Effector memory CD4-positive, alpha-beta T cell (primary cell): ENCODE measurements at regions not wholly inside any gene's neighbourhood (a gene's known extent, or its start where the extent isn't known, plus 50 kb on each side); places are given as distances from the start of the nearest gene placed in this dataset.

Experiments used
- DNase-seq, 3 donors: peaks; one replicate each; pipeline ENCODE4 v3.0.0-alpha.2; 2020
- H3K27ac ChIP-seq: 2 replicates; pipeline ENCODE4 v1.7.0; 2013; ENCODE audit warnings: mild to moderate bottlenecking, low read length, moderate library complexity; ENCODE audit not compliant: insufficient read depth, poor library complexity, severe bottlenecking
- H3K27me3 ChIP-seq: replicated peaks from 2 replicates; pipeline ENCODE4 v1.7.0; 2013; ENCODE audit warnings: mild to moderate bottlenecking, low read length; ENCODE audit not compliant: insufficient read depth, control insufficient read depth, poor library complexity, severe bottlenecking
- H3K36me3 ChIP-seq: 2 replicates; pipeline ENCODE4 v1.7.0; 2013; ENCODE audit warnings: mild to moderate bottlenecking, low read length, moderate library complexity; ENCODE audit not compliant: control insufficient read depth, insufficient read depth
- H3K4me1 ChIP-seq: 2 replicates; pipeline ENCODE4 v1.7.0; 2013; ENCODE audit warnings: low read length, mild to moderate bottlenecking; ENCODE audit not compliant: control insufficient read depth, insufficient read depth, poor library complexity, severe bottlenecking
- H3K4me3 ChIP-seq: 2 replicates; pipeline ENCODE4 v1.7.0; 2013; ENCODE audit warnings: low read length, low read depth, mild to moderate bottlenecking; ENCODE audit not compliant: insufficient read depth, poor library complexity, severe bottlenecking
- H3K9me3 ChIP-seq: 2 replicates; pipeline ENCODE4 v1.7.0; 2013; ENCODE audit warnings: mild to moderate bottlenecking, low read length, moderate library complexity; ENCODE audit not compliant: control insufficient read depth

DNA sequence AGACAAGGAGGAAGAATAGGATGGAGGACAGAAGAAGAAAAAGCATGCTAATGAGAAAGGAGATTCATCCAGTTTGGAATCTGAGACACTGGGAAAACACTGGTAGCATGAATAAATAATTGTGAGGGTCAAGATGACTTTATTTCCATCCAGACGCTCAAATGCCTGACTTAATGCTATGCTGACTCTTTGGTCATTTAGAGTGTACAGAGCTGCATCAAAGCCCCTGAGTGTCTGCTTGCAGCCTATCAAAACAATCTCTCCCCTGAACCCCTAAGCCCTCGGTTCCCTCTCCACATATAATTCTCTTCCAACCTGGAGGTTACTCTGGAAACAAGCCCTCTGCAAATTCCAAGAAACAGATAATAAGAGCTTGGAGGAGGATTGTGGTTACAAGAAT, 208.8 kb downstream of the MAGEB17 start:
- DNase-seq: no peak
- Histone ChIP-seq H3K4me1 (no peaks in the 10 kb centered on the region), H3K9me3 (no peaks in the 10 kb centered on the region), H3K27me3 (no peaks in the 10 kb centered on the region), H3K27ac (no peak overlapping the region), H3K36me3 (no peaks in the 10 kb centered on the region), H3K4me3 (no peak overlapping the region)

DNA sequence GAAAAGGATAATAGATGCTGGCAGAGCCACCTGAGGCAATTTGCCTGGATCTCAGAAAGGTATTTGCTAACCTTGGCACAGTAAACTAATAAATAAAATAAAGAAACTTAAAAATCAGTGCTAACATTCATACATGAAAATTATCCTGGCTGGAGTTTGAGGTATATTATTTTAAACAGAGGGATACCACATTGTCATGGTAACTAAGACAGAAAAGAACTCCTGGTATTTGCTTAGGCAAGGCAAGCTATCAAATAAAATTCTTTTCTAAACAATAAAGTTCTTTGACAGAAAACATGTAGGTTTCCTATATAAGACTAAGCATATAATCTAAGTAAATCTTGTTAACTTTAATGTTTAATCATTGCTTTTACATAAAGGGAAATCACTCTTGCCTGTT, 218.8 kb downstream of the MAGEB17 start:
- Histone ChIP-seq H3K36me3 (no peaks in the 10 kb centered on the region), H3K4me1 (no peaks in the 10 kb centered on the region), H3K9me3 (no peaks in the 10 kb centered on the region), H3K27me3 (no peaks in the 10 kb centered on the region), H3K27ac (no peak overlapping the region), H3K4me3 (no peak overlapping the region)
- no peak for DNase-seq

DNA sequence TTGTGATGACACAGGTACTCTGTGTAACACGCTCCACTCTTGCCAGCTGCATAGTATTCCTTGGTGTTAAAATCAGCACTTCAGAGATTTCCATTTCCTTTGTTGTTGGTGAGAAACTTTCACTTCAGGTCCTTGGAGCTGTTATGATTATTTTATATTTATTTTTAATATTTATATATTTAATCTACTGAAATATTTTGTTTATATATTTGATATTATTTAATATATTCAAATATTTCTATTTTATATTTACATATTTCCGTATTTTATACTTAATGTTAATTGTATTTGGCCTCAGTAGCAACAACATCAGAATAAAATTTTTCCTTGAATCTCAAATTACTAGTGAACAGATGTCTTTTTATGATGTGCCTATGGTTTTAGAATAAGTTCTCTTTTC, 225.3 kb downstream of the MAGEB17 start:
- no peaks in the 10 kb centered on the region for H3K4me1 ChIP-seq
- H3K9me3 ChIP-seq: no peaks in the 10 kb centered on the region
- H3K4me3 ChIP-seq: no peak overlapping the region
- no peaks in the 10 kb centered on the region for H3K36me3 ChIP-seq
- DNase-seq: no peak
- no peak overlapping the region for H3K27ac ChIP-seq
- no peaks in the 10 kb centered on the region for H3K27me3 ChIP-seq

DNA sequence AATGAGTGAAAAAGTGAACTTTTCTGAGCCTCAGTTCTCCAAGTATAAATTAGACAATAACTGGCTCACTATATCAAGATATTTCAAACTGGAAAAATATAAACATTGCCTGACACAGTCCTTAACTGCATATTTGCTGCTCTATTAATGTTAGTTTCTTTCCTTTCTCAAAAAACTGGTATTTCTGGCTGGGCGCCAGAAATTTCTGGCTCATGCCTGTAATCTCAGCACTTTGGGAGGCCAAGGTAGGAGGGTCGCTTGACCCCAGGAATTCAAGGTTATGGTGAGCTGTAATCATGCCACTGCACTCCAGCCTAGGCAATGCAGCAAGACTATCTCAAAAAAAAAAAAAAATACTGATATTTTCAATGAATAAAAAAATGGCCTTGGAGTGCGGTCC, 227.0 kb downstream of the MAGEB17 start:
- no peak overlapping the region for H3K4me3 ChIP-seq
- no peak for DNase-seq
- no peaks in the 10 kb centered on the region for H3K4me1 ChIP-seq
- no peaks in the 10 kb centered on the region for H3K36me3 ChIP-seq
- no peak overlapping the region for H3K27ac ChIP-seq
- H3K27me3 ChIP-seq: no peaks in the 10 kb centered on the region
- no peaks in the 10 kb centered on the region for H3K9me3 ChIP-seq

DNA sequence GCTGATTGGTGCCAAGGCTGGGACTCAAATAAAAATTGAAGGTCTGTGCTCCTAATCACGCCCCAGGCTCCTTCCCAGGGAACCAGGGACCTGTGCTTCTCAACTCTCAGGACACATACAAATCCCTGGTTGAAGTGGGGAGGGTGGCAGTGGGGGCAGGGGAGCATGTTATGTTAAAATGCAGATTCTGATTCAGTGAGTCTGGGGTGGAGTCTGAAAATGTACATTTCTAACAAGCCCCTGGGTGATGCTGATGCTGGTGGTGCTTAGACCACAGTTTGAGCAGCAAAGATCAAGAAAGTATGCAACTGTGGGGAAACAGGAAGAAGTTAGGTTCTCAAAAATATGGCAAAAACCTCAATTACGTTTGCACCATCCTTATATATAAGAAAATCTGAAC, 236.5 kb downstream of the MAGEB17 start:
- Histone ChIP-seq H3K27ac (no peak overlapping the region), H3K36me3 (no peaks in the 10 kb centered on the region), H3K27me3 (no peaks in the 10 kb centered on the region), H3K4me1 (no peaks in the 10 kb centered on the region), H3K9me3 (no peaks in the 10 kb centered on the region), H3K4me3 (no peak overlapping the region)
- DNase-seq: no peak

DNA sequence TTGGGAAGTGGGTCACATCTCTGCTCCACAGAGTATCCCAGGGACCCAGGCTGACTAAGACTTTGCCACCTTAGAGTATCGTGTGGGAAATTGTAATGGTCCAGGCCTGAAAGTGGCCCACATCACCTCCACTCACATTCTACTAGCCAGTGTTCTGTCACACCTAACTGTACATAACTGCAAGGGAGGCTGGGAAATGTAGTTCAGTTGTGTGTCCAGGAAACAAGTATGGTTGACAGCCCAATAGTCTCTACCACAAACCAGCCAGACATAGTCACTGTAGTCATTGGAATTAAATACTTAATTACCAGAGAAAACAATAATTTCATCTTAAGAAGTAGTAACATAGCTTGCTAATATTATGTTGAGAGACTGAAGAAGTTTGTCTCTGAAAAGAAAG, 233.4 kb upstream of the S100G start:
- no peaks in the 10 kb centered on the region for H3K27me3 ChIP-seq
- no peaks in the 10 kb centered on the region for H3K36me3 ChIP-seq
- H3K4me1 ChIP-seq: no peaks in the 10 kb centered on the region
- H3K27ac ChIP-seq: no peak overlapping the region
- no peaks in the 10 kb centered on the region for H3K9me3 ChIP-seq
- no peak overlapping the region for H3K4me3 ChIP-seq
- no peak for DNase-seq

DNA sequence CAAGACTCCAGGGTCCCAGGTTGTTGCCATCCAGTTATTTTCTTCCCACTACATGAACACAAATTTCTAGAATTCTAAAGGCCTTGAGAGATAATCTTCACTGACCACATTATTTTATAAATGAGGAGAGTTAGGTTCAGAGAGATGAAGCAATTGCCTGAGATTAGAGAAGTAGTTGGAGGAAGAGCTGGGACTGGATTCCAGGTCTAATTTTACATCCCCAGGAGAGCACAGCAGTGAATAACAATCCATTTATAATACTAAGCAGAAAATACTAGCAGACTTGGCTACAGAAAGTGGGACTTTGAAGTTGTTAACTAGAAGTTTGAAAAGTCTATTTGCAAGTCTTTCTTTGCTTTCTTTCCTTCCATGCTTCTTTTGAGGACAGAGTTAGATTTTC, 231.3 kb upstream of the S100G start:
- no peak overlapping the region for H3K4me3 ChIP-seq
- H3K4me1 ChIP-seq: no peaks in the 10 kb centered on the region
- H3K36me3 ChIP-seq: no peaks in the 10 kb centered on the region
- no peaks in the 10 kb centered on the region for H3K27me3 ChIP-seq
- H3K27ac ChIP-seq: no peak overlapping the region
- no peaks in the 10 kb centered on the region for H3K9me3 ChIP-seq
- no peak for DNase-seq

DNA sequence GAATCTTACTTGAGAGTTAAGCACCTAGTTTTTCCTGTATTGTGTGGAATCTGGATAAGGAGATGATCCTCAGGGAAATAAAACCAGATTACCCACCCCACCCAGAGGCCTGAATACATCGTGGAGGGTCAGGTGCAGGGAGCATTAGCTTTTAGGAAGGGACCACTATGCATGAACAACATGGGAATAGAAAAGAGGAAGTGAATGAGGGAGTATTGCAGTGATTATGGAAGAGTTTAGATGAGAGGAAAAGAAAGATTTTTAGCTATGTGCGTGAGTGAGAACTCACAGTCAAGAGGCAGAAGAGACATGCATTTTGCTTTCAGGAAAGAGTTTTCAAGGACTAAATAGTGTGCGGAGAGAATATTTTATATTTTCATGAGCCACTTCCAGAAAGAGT, 222.3 kb upstream of the S100G start:
- Histone ChIP-seq H3K27ac (no peak overlapping the region), H3K4me1 (no peaks in the 10 kb centered on the region), H3K27me3 (no peaks in the 10 kb centered on the region), H3K4me3 (no peak overlapping the region), H3K9me3 (no peaks in the 10 kb centered on the region), H3K36me3 (no peaks in the 10 kb centered on the region)
- no peak for DNase-seq

DNA sequence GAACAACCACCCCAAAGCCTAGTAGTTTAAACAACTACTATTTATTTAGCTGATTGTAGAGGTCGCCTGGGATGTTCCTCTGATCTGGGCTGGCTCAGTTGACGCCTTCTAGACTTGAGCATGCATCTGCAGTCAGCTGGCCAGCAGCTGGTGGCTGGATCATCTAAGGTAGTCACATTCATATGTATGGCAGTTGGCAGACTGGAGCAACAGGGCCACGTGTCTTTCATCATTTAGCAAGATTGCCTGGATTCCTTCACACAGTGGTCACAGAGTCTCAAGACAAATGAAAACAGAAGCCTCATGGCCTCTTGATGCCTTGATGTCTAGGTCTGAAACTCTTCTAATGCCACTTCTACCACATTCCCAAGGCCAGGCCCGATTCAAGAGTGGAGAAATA, 220.6 kb upstream of the S100G start:
- no peak for DNase-seq
- Histone ChIP-seq H3K27ac (no peak overlapping the region), H3K27me3 (no peaks in the 10 kb centered on the region), H3K36me3 (no peaks in the 10 kb centered on the region), H3K4me1 (no peaks in the 10 kb centered on the region), H3K4me3 (no peak overlapping the region), H3K9me3 (no peaks in the 10 kb centered on the region)

DNA sequence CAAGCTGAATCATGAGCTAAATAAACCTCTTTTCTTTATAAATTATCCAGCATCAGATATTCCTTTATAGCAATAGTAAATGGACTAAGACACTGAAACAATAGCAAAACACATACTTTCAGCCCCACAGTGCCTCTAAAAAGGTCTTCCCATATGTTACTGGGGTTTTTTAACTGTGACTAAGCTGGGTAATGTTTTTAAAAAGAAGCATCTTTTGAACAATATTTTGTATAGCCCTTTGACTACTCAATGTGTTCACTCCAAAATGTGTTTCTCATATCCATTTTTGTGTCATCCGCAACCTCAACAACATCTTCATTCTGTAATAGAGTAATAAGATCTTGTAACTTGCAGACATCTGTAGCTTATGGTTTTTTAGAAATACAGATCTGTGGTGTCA, 218.7 kb upstream of the S100G start:
- H3K4me1 ChIP-seq: no peaks in the 10 kb centered on the region
- H3K4me3 ChIP-seq: no peak overlapping the region
- H3K27ac ChIP-seq: no peak overlapping the region
- no peaks in the 10 kb centered on the region for H3K9me3 ChIP-seq
- DNase-seq: no peak
- H3K27me3 ChIP-seq: no peaks in the 10 kb centered on the region
- H3K36me3 ChIP-seq: no peaks in the 10 kb centered on the region

DNA sequence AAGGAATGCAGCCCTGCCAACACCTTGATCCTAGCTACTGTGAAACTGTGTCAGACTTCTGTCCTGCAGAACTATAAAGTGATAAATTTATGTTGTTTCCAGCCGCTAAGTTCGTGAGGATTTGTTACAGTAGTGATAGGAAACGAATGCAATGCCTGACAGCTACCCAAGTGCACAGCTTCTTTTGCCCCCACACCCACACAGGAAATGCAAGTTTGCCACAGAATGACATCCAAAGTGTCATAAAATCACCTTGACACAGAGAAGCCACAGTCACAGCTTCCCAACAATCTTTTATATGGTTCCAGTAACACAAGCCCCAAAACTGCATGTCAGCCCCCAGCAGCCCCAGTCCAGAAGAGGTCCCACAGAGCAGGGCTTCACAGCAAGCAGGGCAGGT, 216.9 kb upstream of the S100G start:
- Histone ChIP-seq H3K27ac (no peak overlapping the region), H3K4me3 (no peak overlapping the region), H3K27me3 (no peaks in the 10 kb centered on the region), H3K4me1 (no peaks in the 10 kb centered on the region), H3K36me3 (no peaks in the 10 kb centered on the region), H3K9me3 (no peaks in the 10 kb centered on the region)
- no peak for DNase-seq
